GM12891 (cell line): ENCODE measurements at regions not wholly inside any gene's neighbourhood (a gene's known extent, or its start where the extent isn't known, plus 50 kb on each side); places are given as distances from the start of the nearest gene placed in this dataset.

Source experiments
- POLR2A ChIP-seq: IDR thresholded peaks from 2 replicates; pipeline ENCODE4 v1.6.1; 2011; ENCODE audit warnings: low read depth, low read length, control low read depth
- TAF1 ChIP-seq: IDR thresholded peaks from 2 replicates; pipeline ENCODE4 v1.6.1; 2011; ENCODE audit warnings: low read depth, low read length, control low read depth

GRCh38 chr15:84108728-84109127 lies 126.8 kb upstream of the GOLGA6L4 start:
- TF ChIP-seq TAF1 (no peak), POLR2A (no peak)
